ENCODE measurements at regions not wholly inside any gene's neighbourhood (a gene's known extent, or its start where the extent isn't known, plus 50 kb on each side); places are given as distances from the start of the nearest gene placed in this dataset.

- H2AFZ ChIP-seq (ENCODE audit: control insufficient read depth, low read depth, low read length), result no peak overlapping the region
- TF ChIP-seq SMC3 (IDR thresholded peaks at IDR 0.05; ENCODE audit: borderline replicate concordance, low read length), result no peak
- TF ChIP-seq RBBP5 (conservative IDR thresholded peaks at IDR 0.05), result no peak
- TF ChIP-seq NR2C1 (IDR thresholded peaks at IDR 0.05), result no peak
- BruUV-seq (replicated peaks), result no TSS peak
Measured at GRCh38 chr11:82365351-82365750, 368.3 kb downstream of the FAM181B start.

GRCh38 chr11:82356316-82356715 is 377.3 kb downstream of the FAM181B start:
- ChIA-PET POLR2A (no interaction called here), RAD21 (ENCODE audit: unreplicated experiment) (no interaction called here), SMC1A (ENCODE audit: uncharacterized antibody, unreplicated experiment) (no interaction called here), CTCF (no interaction called here)
- H3K4me2 ChIP-seq (ENCODE audit: control insufficient read depth, insufficient read depth), result no peak overlapping the region
- H4K20me1 ChIP-seq (ENCODE audit: control insufficient read depth, insufficient read depth), result no peaks in the 10 kb centered on the region
- H3K27me3 ChIP-seq (replicated peaks in 1 of 2; ENCODE audit: control insufficient read depth in 2 of 2, insufficient read depth in 2 of 2, low read length in 1 of 2), result no peaks in the 10 kb centered on the region
- WGBS (ENCODE audit: insufficient coverage, insufficient replicate concordance, low lambda C conversion rate, missing lambda C conversion rate), result 0% methylated on average over 2 of the region's 2 CpGs
- TF ChIP-seq ZNF274 (IDR thresholded peaks at IDR 0.05; ENCODE audit: insufficient read depth, insufficient read length) (no peak), MLLT1 (IDR thresholded peaks at IDR 0.05) (no peak), NFYB (IDR thresholded peaks at IDR 0.05; ENCODE audit: insufficient read depth, low read depth, low read length) (no peak), KLF5 (IDR thresholded peaks at IDR 0.05; ENCODE audit: partially characterized antibody) (no peak), ZNF592 (IDR thresholded peaks at IDR 0.05) (no peak), CHD2 (IDR thresholded peaks at IDR 0.05; ENCODE audit: borderline replicate concordance, low read depth, low read length) (no peak), IKZF1 (conservative IDR thresholded peaks at IDR 0.05) (no peak), SREBF2 (IDR thresholded peaks at IDR 0.05; ENCODE audit: low read length) (no peak)
- H3K4me3 ChIP-seq, result no peak overlapping the region
- H3K36me3 ChIP-seq (ENCODE audit: control insufficient read depth in 2 of 2, insufficient read depth in 2 of 2, low read length in 1 of 2), result no peaks in the 10 kb centered on the region
- no peak overlapping the region for H2AFZ ChIP-seq (ENCODE audit: control insufficient read depth, low read depth, low read length)
- DNase-seq (ENCODE audit: low read depth, low spot score) (no peak), ATAC-seq (no peak), FAIRE-seq (no peak)
- no peak overlapping the region for H3K27ac ChIP-seq (ENCODE audit: control insufficient read depth, insufficient read depth)
- BruUV-seq (replicated peaks), result no TSS peak
- no peaks in the 10 kb centered on the region for H3K4me1 ChIP-seq (ENCODE audit: control insufficient read depth, insufficient read depth, low read length)
- H3K9me3 ChIP-seq (replicated peaks; ENCODE audit: control insufficient read depth, insufficient read depth, low read length), result no peaks in the 10 kb centered on the region
- intact Hi-C loops (cut with micrococcal nuclease; ENCODE audit: unreplicated experiment), result no loop called here
- H3K9ac ChIP-seq (ENCODE audit: control insufficient read depth, insufficient read depth, low read length), result no peak overlapping the region
- in situ Hi-C loops (cut with MboI), result no loop called here
- no peaks in the 10 kb centered on the region for H3K79me2 ChIP-seq (ENCODE audit: control insufficient read depth, insufficient read depth, low read length)

More at GRCh38 chr11:82365351-82365750, 368.3 kb downstream of the FAM181B start:
- ATAC-seq (no peak), FAIRE-seq (no peak), DNase-seq (ENCODE audit: low read depth, low spot score) (no peak)
- no peaks in the 10 kb centered on the region for H3K36me3 ChIP-seq (ENCODE audit: control insufficient read depth in 2 of 2, insufficient read depth in 2 of 2, low read length in 1 of 2)
- in situ Hi-C loops (cut with MboI) (no loop called here), intact Hi-C loops (cut with micrococcal nuclease; ENCODE audit: unreplicated experiment) (no loop called here)
- CTCF ChIA-PET, result no interaction called here
- no peak overlapping the region for H3K27ac ChIP-seq (ENCODE audit: control insufficient read depth, insufficient read depth)
- no peaks in the 10 kb centered on the region for H3K27me3 ChIP-seq (replicated peaks in 1 of 2; ENCODE audit: control insufficient read depth in 2 of 2, insufficient read depth in 2 of 2, low read length in 1 of 2)
- no peak overlapping the region for H3K4me3 ChIP-seq
- POLR2A ChIA-PET, result no interaction called here
- WGBS (ENCODE audit: insufficient coverage, insufficient replicate concordance, low lambda C conversion rate, missing lambda C conversion rate), result 0% methylated on average over 2 of the region's 2 CpGs
- SMC1A ChIA-PET (ENCODE audit: uncharacterized antibody, unreplicated experiment), result no interaction called here
- no peaks in the 10 kb centered on the region for H3K9me3 ChIP-seq (replicated peaks; ENCODE audit: control insufficient read depth, insufficient read depth, low read length)
- H3K9ac ChIP-seq (ENCODE audit: control insufficient read depth, insufficient read depth, low read length), result no peak overlapping the region
- no peak overlapping the region for H3K4me2 ChIP-seq (ENCODE audit: control insufficient read depth, insufficient read depth)
- H3K4me1 ChIP-seq (ENCODE audit: control insufficient read depth, insufficient read depth, low read length), result no peaks in the 10 kb centered on the region
- RAD21 ChIA-PET (ENCODE audit: unreplicated experiment), result no interaction called here
- no peaks in the 10 kb centered on the region for H4K20me1 ChIP-seq (ENCODE audit: control insufficient read depth, insufficient read depth)
- no peaks in the 10 kb centered on the region for H3K79me2 ChIP-seq (ENCODE audit: control insufficient read depth, insufficient read depth, low read length)
